ENCODE measurements at regions not wholly inside any gene's neighbourhood (a gene's known extent, or its start where the extent isn't known, plus 50 kb on each side); places are given as distances from the start of the nearest gene placed in this dataset.

GRCh38 chr6:82022614-82023129, 224.9 kb downstream of the IBTK start:
- no peak for DNase-seq
- Mint-ChIP-seq H3K4me1 (ENCODE audit: low read depth) (no peaks in the 10 kb centered on the region), H3K36me3 (ENCODE audit: insufficient read depth in 2 of 2) (no peaks in the 10 kb centered on the region), H3K4me3 (no peak overlapping the region), H3K27me3 (ENCODE audit: low read depth) (no peaks in the 10 kb centered on the region), H3K27ac (no peak overlapping the region), H3K9me3 (no peaks in the 10 kb centered on the region)
- no peak for ATAC-seq (replicated peaks in 1 of 2)

- ATAC-seq (replicated peaks in 1 of 2) (no peak), DNase-seq (no peak)
- H3K27ac Mint-ChIP-seq: no peak overlapping the region
- no peaks in the 10 kb centered on the region for H3K9me3 Mint-ChIP-seq
- no peaks in the 10 kb centered on the region for H3K36me3 Mint-ChIP-seq (ENCODE audit: insufficient read depth in 2 of 2)
- H3K27me3 Mint-ChIP-seq (ENCODE audit: low read depth): no peaks in the 10 kb centered on the region
- H3K4me1 Mint-ChIP-seq (ENCODE audit: low read depth): no peaks in the 10 kb centered on the region
- H3K4me3 Mint-ChIP-seq: no peak overlapping the region
Observed at GRCh38 chr6:82017773-82018172, 229.8 kb downstream of the IBTK start.

GRCh38 chr6:82017288-82017687, 230.3 kb downstream of the IBTK start:
- Mint-ChIP-seq H3K4me3 (no peak overlapping the region), H3K9me3 (no peaks in the 10 kb centered on the region), H3K27me3 (ENCODE audit: low read depth) (no peaks in the 10 kb centered on the region), H3K27ac (no peak overlapping the region), H3K36me3 (ENCODE audit: insufficient read depth in 2 of 2) (no peaks in the 10 kb centered on the region), H3K4me1 (ENCODE audit: low read depth) (no peaks in the 10 kb centered on the region)
- DNase-seq (no peak), ATAC-seq (replicated peaks in 1 of 2) (no peak)

GRCh38 chr6:82015526-82015925, 232.0 kb downstream of the IBTK start:
- Mint-ChIP-seq H3K27me3 (ENCODE audit: low read depth) (no peaks in the 10 kb centered on the region), H3K36me3 (ENCODE audit: insufficient read depth in 2 of 2) (no peaks in the 10 kb centered on the region), H3K27ac (no peak overlapping the region), H3K4me1 (ENCODE audit: low read depth) (no peaks in the 10 kb centered on the region), H3K4me3 (no peak overlapping the region), H3K9me3 (peaks cover 0 to 5% of the 10 kb centered on the region in 2 donors)
- DNase-seq: no peak
- no peak for ATAC-seq (replicated peaks in 1 of 2)

- no peak overlapping the region for H3K4me3 Mint-ChIP-seq
- H3K4me1 Mint-ChIP-seq (ENCODE audit: low read depth): no peaks in the 10 kb centered on the region
- H3K9me3 Mint-ChIP-seq: peaks cover 0 to 6% of the 10 kb centered on the region in 2 donors
Observed at GRCh38 chr6:82015043-82015442, 232.5 kb downstream of the IBTK start.

GRCh38 chr6:82013561-82014530, 233.7 kb downstream of the IBTK start:
- no peak overlapping the region for H3K4me3 Mint-ChIP-seq
- peaks cover 3 to 10% of the 10 kb centered on the region in 2 donors for H3K9me3 Mint-ChIP-seq
- ATAC-seq (replicated peaks in 1 of 2): no peak
- no peaks in the 10 kb centered on the region for H3K4me1 Mint-ChIP-seq (ENCODE audit: low read depth)
- DNase-seq: no peak
- H3K27ac Mint-ChIP-seq: no peak overlapping the region
- no peaks in the 10 kb centered on the region for H3K27me3 Mint-ChIP-seq (ENCODE audit: low read depth)
- H3K36me3 Mint-ChIP-seq (ENCODE audit: insufficient read depth in 2 of 2): no peaks in the 10 kb centered on the region

More at GRCh38 chr6:82015043-82015442, 232.5 kb downstream of the IBTK start:
- no peak for DNase-seq
- no peak for ATAC-seq (replicated peaks in 1 of 2)
- Mint-ChIP-seq H3K36me3 (ENCODE audit: insufficient read depth in 2 of 2) (no peaks in the 10 kb centered on the region), H3K27me3 (ENCODE audit: low read depth) (no peaks in the 10 kb centered on the region), H3K27ac (no peak overlapping the region)

- H3K4me3 Mint-ChIP-seq: no peak overlapping the region
- no peak overlapping the region for H3K27ac Mint-ChIP-seq
- no peak for ATAC-seq (replicated peaks in 1 of 2)
- no peaks in the 10 kb centered on the region for H3K4me1 Mint-ChIP-seq (ENCODE audit: low read depth)
- DNase-seq: no peak
- no peaks in the 10 kb centered on the region for H3K27me3 Mint-ChIP-seq (ENCODE audit: low read depth)
- peaks cover 13% of the 10 kb centered on the region in 2 donors for H3K9me3 Mint-ChIP-seq
- peaks cover 0 to 1% of the 10 kb centered on the region in 2 donors for H3K36me3 Mint-ChIP-seq (ENCODE audit: insufficient read depth in 2 of 2)
Observed at GRCh38 chr6:82006027-82006738, 241.4 kb downstream of the IBTK start.

- H3K4me3 Mint-ChIP-seq: no peak overlapping the region
- H3K4me1 Mint-ChIP-seq (ENCODE audit: low read depth): no peaks in the 10 kb centered on the region
- no peaks in the 10 kb centered on the region for H3K27me3 Mint-ChIP-seq (ENCODE audit: low read depth)
Observed at GRCh38 chr6:82000551-82000950, 247.0 kb downstream of the IBTK start.

GRCh38 chr6:81999826-82000225, 247.3 kb upstream of the TENT5A start:
- Mint-ChIP-seq H3K36me3 (ENCODE audit: insufficient read depth in 2 of 2) (no peaks in the 10 kb centered on the region), H3K4me1 (ENCODE audit: low read depth) (no peaks in the 10 kb centered on the region), H3K4me3 (no peak overlapping the region), H3K27ac (no peak overlapping the region), H3K27me3 (ENCODE audit: low read depth) (no peaks in the 10 kb centered on the region), H3K9me3 (no peaks in the 10 kb centered on the region)
- ATAC-seq (replicated peaks in 1 of 2): no peak
- no peak for DNase-seq

More at GRCh38 chr6:82000551-82000950, 247.0 kb downstream of the IBTK start:
- peaks cover 0 to 1% of the 10 kb centered on the region in 2 donors for H3K9me3 Mint-ChIP-seq
- no peak overlapping the region for H3K27ac Mint-ChIP-seq
- no peaks in the 10 kb centered on the region for H3K36me3 Mint-ChIP-seq (ENCODE audit: insufficient read depth in 2 of 2)
- no peak for DNase-seq
- ATAC-seq (replicated peaks in 1 of 2): no peak

- no peaks in the 10 kb centered on the region for H3K9me3 Mint-ChIP-seq
- no peaks in the 10 kb centered on the region for H3K36me3 Mint-ChIP-seq (ENCODE audit: insufficient read depth in 2 of 2)
- H3K4me3 Mint-ChIP-seq: no peak overlapping the region
- ATAC-seq (replicated peaks in 1 of 2) (no peak), DNase-seq (no peak)
- H3K27ac Mint-ChIP-seq: no peak overlapping the region
- H3K27me3 Mint-ChIP-seq (ENCODE audit: low read depth): no peaks in the 10 kb centered on the region
- H3K4me1 Mint-ChIP-seq (ENCODE audit: low read depth): no peaks in the 10 kb centered on the region
Observed at GRCh38 chr6:81999270-81999669, 246.8 kb upstream of the TENT5A start.

GRCh38 chr6:81998432-81998831, 246.0 kb upstream of the TENT5A start:
- H3K9me3 Mint-ChIP-seq: no peaks in the 10 kb centered on the region
- no peak overlapping the region for H3K27ac Mint-ChIP-seq
- ATAC-seq (replicated peaks in 1 of 2) (no peak), DNase-seq (no peak)
- H3K4me3 Mint-ChIP-seq: no peak overlapping the region
- H3K27me3 Mint-ChIP-seq (ENCODE audit: low read depth): no peaks in the 10 kb centered on the region
- no peaks in the 10 kb centered on the region for H3K4me1 Mint-ChIP-seq (ENCODE audit: low read depth)
- no peaks in the 10 kb centered on the region for H3K36me3 Mint-ChIP-seq (ENCODE audit: insufficient read depth in 2 of 2)

- H3K27ac Mint-ChIP-seq: no peak overlapping the region
Observed at GRCh38 chr6:81997090-81997926, 244.8 kb upstream of the TENT5A start.

More at GRCh38 chr6:81997090-81997926, 244.8 kb upstream of the TENT5A start:
- H3K36me3 Mint-ChIP-seq (ENCODE audit: insufficient read depth in 2 of 2): no peaks in the 10 kb centered on the region
- H3K4me3 Mint-ChIP-seq: no peak overlapping the region
- ATAC-seq (replicated peaks in 1 of 2): no peak
- H3K9me3 Mint-ChIP-seq: no peaks in the 10 kb centered on the region
- H3K27me3 Mint-ChIP-seq (ENCODE audit: low read depth): no peaks in the 10 kb centered on the region
- no peak for DNase-seq
- H3K4me1 Mint-ChIP-seq (ENCODE audit: low read depth): no peaks in the 10 kb centered on the region
